C4-2B (cell line): ENCODE measurements at regions not wholly inside any gene's neighbourhood (a gene's known extent, or its start where the extent isn't known, plus 50 kb on each side); places are given as distances from the start of the nearest gene placed in this dataset.

ENCODE experiments used
- H3K27ac ChIP-seq: fragments of 450-650 bp; 2 replicates; pipeline ENCODE4 v1.5.1; 2017
- CTCF ChIP-seq: fragments of 450-650 bp; conservative IDR thresholded peaks from 2 replicates; pipeline ENCODE4 v1.5.1; 2017; ENCODE audit warnings: mild to moderate bottlenecking
- ZFX ChIP-seq: fragments of 450-650 bp; IDR thresholded peaks from 2 replicates; pipeline ENCODE4 v1.6.1; 2017

- TF ChIP-seq ZFX (no peak), CTCF (no peak)
- peak overlapping the region; percentile 59 for H3K27ac ChIP-seq
Observed at GRCh38 chr2:46850742-46851141, 64.9 kb downstream of the MCFD2 start.

GRCh38 chr2:46849721-46850556 lies 65.7 kb downstream of the MCFD2 start:
- H3K27ac ChIP-seq, result peak overlapping the region; percentile 59
- TF ChIP-seq CTCF, result no peak
- no peak for TF ChIP-seq ZFX

- H3K27ac ChIP-seq, result peak overlapping the region; percentile 59
- TF ChIP-seq ZFX, result no peak
- TF ChIP-seq CTCF, result no peak
Observed at GRCh38 chr2:46849046-46849715, 66.4 kb downstream of the MCFD2 start.

- H3K27ac ChIP-seq, result peak overlapping the region; percentile 22; the same call in 1 of the 2 replicates
- TF ChIP-seq ZFX, result no peak
- TF ChIP-seq CTCF, result no peak
Observed at GRCh38 chr2:46848447-46848846, 67.2 kb downstream of the MCFD2 start.

DNA sequence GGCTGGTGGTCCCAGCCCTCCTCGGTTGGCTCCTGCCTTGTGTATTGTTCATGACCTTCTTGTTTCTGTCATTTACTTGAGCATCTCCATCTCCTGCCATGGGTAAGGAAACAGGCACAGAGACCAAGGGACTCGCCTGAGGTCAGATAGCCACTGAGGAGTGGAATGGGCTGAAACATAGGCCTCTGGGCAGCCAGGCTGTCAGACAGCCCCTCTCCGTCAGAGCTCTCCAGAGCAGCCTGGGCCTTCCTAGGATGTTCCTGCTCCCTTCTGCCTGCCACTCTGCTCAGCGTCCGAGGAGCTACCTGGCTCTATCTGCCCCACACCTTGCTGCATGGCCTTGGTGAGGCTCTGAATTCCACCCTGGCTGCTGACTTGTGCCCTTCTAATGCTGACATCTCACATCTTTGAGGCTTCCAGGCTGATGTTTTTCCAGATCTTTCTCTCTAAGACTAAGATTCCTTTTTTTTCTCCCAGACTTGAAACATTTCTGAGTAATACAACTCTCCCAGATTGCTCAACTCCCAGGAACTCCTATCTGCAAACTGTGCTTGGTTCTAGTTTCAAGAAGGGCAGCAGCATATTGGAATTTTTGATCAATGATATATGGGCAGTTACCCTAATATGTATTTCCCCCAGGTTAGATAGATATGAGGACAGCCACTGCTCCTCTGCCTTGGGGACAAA lies 67.7 kb downstream of the MCFD2 start:
- peak overlapping the region; percentile 67 for H3K27ac ChIP-seq
- TF ChIP-seq ZFX (no peak), CTCF (no peak)

- TF ChIP-seq ZFX (no peak), CTCF (no peak)
- H3K27ac ChIP-seq, result peak overlapping the region; percentile 67
Observed at GRCh38 chr2:46847185-46847710, 68.4 kb downstream of the MCFD2 start.

DNA sequence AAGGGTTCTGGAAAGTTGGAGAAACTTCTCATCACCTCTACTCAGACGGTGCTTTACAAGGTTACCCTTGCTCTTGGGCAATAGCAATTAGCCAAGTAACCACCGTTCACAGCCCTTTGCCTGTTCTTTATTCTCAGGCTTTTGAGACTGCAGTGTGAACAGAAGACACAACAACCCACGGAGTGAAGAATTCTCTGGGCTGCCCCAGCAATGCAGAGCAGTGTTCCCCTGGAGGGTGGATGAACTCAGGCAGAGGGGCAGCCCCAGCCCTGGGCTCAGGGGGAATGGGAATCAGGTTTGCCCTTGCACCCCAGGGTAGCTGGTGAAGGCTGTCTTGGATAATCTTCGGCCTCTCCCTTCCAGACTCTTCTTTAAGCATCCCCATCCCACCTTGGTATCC lies 69.1 kb downstream of the MCFD2 start:
- TF ChIP-seq ZFX (no peak), CTCF (no peak)
- peak overlapping the region; percentile 67 for H3K27ac ChIP-seq
